NCI-H2227 (cell line): ENCODE measurements at regions not wholly inside any gene's neighbourhood (a gene's known extent, or its start where the extent isn't known, plus 50 kb on each side); places are given as distances from the start of the nearest gene placed in this dataset.
"Not testable (repeated sequence)": the region's sequence is repeated elsewhere in the genome, so short reads cannot be mapped to it uniquely, and the experiment has no call there.

Source experiments
- DNase-seq: peaks from one replicate; lab custom pipeline; 2025; ENCODE audit not compliant: unreplicated experiment; lab: John Stamatoyannopoulos, UW

DNA sequence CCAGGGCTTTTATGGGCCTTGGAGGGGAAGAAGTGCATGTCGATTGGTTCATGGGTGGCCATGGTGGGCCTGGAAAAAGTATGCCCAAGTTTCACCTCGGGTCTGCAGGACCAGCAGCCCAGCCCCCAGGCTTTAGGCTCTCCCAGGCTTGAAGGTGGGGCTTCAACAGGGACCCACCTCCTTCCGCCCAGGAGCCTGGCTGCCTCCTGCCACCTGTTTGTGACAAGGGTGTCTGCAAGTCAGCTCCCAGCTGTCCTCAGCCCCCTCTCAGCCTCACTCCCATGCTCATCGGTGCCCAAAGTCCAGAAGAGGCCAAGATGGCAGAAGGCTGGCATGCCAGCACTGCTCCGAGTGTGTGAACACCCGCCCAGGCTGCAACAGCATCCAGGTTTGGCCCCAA is 1063.2 kb upstream of the ACO1 start:
- no peak for DNase-seq

DNA sequence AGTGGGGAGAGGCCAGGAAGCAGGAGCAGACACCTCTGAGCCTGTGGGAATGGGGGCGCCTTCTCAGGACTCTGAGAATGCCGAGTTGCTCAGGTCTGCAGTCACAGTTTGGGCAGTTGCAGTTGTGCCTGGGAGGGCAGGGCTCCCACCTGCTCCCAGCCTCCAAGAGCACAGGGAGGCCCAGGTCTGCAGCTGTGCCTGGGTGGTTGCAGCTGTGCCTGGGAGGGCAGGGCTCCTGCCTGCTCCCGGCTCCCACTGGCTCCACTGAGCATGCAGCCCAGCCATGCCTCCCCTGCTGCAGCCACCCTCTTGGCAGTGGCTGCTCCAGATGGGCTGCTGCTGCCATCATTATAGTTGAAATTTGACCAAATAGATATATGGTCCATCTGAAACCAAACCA is 1062.8 kb upstream of the ACO1 start:
- DNase-seq: no peak

DNA sequence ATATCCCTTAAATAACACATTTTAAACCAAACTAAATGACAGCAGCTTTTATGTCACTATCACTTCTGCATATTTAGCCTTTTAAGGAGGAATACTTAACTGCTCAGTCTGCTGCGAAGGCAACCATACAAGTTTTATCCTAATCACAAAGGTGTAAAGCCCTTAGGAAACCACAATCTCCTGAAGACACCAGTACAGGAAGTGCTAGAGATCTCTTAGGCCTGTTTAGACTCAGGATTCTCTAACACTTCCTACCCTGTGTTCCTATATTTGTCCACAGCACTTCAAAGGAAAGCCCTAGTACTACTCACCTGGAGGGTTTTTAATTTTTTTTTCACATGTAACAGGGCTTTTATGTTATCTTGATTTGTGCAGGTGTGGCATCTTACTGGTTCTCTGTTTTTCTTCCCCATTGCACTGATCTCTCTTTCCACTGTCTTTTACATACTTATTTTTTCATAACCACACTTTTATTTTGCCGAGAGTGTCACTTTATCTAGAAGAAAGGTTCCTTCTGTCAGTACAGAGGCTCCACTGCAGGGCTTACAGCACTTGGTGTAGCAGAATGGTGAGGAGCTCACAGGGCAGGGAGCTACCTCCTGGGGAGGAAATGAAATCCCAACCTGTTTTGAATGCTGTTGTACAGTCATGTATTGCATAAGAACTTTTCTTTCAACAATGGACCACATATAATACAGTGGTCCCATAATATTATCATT is 1060.6 kb upstream of the ACO1 start:
- no peak for DNase-seq

- DNase-seq: no peak
These were observed 1058.7 kb upstream of the ACO1 start for GRCh38 chr9:31325778-31326177.

GRCh38 chr9:31326883-31327282 is 1057.6 kb upstream of the ACO1 start:
- not testable (repeated sequence) for DNase-seq

DNA sequence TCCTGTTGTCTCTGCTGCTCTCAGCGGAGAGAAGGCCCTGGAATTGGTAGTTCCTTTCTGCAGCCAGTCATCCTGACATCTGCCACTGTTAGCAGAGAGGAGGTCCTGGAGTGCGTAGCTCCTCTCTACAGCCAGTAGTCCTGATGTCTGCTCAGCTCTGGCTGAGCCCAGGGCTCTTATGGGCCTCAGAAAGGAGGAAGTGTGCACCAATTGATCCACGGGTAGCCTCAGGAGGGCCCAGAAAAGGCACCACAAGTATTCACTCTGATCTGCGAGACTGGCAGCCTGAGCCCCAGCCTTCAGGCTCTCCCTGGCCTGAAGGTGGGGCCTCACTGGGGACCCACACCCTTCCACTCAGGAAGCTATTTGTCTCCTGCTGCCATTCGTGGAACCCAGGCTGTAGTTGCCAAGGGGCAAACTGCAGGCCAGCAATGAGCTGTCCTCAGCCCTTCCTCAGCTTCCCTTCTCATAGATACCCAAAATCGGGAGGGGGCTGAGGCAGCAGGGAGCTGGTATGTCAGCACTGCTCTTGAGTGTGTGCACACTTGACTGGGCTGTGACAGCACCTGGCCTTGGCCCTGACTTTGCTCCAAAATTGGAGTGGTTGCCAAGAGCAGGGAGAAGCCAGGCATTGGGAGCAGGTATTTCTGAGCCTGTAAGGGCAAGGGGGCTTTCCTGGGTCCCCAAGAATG is 1049.5 kb upstream of the ACO1 start:
- no peak for DNase-seq

GRCh38 chr9:31335529-31336234 is 1048.8 kb upstream of the ACO1 start:
- DNase-seq: no peak

GRCh38 chr9:31336386-31336785 is 1048.1 kb upstream of the ACO1 start:
- no peak for DNase-seq

DNA sequence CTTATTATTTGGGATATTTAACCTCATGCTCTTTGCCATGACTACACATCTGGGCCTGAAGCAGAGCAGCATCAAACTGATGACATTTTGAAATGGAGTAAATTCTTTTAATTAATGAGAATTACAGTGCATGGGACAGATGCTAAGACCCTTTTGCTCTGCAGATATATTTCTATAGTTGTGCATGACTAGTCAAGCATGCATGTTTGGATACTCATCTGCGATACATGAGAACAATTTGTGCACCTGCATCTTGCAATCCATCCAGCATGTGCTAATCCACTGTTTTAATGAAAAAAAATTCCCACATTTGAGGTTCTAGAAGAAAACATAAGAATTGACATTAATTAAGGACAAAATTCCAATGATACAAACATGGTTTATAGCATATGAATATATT is 1047.6 kb upstream of the ACO1 start:
- DNase-seq: no peak

DNA sequence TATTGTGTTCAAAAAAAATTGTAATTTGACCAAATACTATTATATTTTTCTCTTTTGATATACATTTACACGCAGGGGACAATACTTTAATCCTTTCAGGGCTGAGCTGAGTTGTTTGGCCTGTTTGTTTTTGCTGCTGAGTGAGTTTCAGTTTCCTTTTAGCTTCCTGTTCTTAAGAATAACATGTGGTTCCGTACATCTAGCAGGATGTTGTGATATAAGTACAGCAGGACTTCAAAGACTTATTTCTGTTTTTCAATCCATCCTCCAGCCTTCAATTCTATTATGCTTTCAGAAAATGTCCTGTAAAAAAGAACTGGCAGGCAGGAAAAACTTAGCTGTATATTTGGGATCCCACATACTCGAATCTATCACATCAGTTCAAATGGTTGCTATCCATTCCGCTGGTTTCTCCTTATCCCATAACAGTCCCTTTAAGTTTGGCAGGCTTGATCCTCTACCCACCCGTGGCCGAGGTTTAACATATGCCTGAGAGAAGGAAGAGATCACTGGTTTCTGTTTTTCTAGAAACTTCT is 1037.3 kb upstream of the ACO1 start:
- no peak for DNase-seq

DNA sequence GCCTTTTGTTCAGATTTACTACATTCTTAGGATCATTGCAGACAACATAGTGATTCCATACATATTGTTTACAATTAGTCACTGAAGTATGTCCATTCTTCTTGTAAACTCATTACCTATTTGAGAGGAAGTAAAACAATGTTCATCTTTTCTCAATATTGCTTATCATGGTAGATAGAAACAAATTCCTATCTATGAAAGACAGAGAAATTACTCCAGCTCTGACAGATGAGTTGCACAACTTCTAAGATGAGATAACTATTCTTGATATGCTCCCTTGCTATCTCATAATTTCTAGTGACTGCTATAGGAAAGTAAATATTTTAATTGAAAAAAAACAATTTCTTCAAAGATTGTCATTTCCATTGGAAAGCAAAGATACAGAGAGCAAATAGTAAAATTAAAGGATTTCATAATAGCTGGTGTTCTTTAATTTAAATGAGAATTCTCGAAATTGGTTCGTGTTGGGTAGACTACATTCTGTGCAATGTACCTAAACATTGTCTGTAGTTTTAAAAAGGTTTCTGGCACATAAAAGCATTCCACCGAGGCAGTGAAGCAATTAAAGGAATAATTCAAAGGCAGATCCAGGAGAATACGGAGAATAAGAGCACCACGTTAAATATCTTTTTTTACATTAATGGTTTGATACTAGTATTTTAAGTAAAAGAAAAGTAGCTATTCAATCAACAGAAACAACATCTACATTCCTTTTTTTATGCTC is 1029.1 kb upstream of the ACO1 start:
- DNase-seq: no peak

GRCh38 chr9:31355965-31356364 is 1028.5 kb upstream of the ACO1 start:
- no peak for DNase-seq

- no peak for DNase-seq
These were observed 1025.4 kb upstream of the ACO1 start for GRCh38 chr9:31359071-31359470.

- no peak for DNase-seq
These were observed 1020.3 kb upstream of the ACO1 start for GRCh38 chr9:31364171-31364570.

DNA sequence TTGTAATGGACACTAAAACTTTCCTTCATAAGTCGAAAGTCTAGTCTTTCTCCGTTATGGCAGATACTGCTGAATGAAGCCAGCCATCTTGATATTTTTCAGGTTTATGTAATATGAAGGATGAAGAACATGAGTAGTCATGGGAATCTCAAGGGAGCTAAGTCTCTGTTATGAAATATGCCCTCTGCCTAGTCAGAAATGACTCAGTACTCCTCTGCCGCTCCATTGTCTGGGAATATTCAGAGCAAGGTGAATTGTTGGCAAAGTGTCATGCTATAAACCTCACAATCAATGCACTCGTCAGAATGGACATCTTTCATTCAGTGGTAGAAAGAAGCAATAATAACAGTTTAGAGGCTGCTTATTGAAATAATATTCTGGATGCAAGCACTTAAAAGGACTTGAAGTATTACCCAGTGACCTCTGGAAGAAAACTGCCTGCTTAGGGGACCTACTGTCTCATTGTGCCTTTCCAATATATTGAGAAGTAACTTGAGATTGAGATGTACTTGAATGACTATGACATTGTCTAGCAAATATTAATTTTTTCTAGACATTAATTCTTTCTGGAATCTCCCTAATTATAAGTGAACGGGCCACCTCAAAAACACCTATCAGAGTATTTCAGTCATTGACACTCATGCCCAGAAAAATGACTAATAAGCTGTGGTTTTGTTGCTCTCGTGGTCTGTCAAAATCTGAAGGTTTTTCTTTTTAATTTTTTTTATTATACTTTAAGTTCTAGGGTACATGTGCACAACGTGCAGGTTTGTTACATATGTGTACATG is 1011.5 kb upstream of the ACO1 start:
- no peak for DNase-seq

GRCh38 chr9:31377358-31377757 is 1007.1 kb upstream of the ACO1 start:
- DNase-seq: no peak

DNA sequence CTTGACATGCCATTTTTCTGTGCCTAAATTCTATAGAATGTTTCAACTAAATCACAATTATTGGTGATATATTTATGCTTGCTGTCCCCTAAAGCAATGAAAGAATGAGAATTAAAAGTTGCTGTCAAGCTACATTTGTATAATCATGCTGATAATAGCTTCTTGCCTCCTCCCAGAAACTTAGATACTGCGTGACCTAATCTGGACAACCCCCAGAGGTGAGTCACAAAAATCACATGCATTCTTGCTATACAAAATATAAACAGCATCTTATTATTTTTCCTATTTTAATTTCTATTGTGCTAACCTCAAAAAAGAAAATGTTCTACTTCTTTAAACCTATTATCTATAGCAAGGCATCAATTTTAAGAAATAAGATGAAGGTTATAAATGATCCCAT is 995.8 kb upstream of the ACO1 start:
- no peak for DNase-seq

- no peak for DNase-seq
These were observed 995.4 kb upstream of the ACO1 start for GRCh38 chr9:31389075-31389474.

DNA sequence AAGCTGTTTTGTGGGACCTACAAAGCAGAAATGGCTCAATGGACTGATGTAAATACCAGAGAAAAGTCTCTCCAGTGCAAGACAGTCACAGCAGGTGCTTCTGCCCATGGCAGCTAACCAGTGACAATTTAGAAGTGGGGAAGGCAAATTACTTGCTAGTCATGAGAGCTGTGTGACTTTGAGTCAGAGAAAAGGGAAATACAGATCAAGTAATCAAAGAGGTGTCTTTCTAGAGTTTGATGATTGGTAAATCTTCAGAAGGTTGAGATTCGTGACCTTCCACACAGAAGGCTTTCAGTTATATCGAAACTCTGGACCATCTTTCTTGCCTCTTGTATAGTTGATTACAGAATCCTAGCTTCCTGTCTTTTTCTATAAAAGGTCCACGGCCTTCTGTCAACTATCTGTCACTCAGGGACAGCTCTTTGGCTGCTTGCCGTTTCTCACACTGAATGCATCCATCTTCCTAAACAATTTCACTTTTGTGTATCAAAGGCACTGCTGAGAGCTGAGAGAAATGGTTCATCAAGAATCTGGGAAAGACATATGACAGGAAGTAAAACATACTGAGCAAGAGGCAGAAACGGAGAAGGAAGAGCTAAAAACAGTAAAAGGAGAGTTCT is 993.9 kb upstream of the ACO1 start:
- DNase-seq: no peak

DNA sequence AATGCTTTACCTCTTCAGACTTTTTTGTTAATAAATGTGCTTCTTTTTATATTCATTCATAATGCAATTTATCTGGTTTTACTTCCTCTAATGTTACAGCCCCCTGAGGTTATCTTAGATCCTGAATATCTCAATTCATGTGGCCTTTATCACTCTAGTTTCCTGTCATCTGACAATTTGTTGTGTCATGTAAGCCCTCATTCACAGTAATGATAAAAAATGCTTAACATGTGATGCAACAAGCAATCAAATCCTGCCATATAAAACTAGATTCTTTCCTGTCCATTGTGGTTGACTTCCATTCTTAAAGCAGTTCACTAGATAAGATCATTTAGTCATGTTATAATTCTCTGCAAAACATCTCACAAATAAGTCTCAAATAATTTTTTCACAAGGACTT is 991.2 kb upstream of the ACO1 start:
- no peak for DNase-seq
